ENCODE measurements at regions not wholly inside any gene's neighbourhood (a gene's known extent, or its start where the extent isn't known, plus 50 kb on each side); places are given as distances from the start of the nearest gene placed in this dataset.

DNA sequence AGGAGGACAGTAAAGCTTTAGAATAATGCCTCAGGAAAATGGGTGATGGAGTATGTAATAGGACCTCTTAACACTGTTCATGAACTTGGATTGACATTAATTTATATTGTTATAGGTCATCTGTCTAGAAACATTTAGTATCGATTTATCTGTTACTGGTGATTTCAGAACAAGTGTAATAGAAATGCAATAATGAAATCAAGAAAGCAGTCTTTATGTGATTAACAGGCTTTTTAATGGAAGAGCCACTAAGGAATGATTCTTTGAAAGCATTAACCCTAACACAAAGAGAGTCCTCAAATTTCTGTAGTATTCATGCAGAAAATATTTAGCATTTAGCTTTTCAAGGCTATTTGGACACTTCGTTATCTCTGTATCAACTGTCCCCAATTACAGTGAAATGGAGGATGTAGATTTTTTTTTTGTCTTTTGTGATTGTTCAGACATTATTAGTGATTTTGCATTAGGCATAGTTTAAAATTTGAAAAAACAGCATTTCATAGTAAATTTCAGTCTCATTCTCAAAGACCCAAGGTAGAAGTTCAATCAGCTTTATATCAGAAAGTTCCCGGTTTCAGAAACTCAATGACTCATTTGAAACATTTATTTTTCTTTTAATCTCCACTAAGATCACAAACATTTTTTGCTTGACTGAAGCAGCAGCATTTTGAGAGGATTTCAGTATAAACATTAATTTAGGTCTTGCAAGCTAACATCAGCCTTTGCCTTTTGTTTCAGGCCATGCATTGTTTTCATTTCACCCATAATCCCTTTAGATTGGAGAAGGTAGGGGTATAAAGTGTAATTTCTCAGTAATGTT is 56.3 kb downstream of the AGTR2 start:
- no peak overlapping the region for H3K27ac ChIP-seq
- intact Hi-C loops (cut with DNase I): no loop called here
- TF ChIP-seq, protein P1, sequence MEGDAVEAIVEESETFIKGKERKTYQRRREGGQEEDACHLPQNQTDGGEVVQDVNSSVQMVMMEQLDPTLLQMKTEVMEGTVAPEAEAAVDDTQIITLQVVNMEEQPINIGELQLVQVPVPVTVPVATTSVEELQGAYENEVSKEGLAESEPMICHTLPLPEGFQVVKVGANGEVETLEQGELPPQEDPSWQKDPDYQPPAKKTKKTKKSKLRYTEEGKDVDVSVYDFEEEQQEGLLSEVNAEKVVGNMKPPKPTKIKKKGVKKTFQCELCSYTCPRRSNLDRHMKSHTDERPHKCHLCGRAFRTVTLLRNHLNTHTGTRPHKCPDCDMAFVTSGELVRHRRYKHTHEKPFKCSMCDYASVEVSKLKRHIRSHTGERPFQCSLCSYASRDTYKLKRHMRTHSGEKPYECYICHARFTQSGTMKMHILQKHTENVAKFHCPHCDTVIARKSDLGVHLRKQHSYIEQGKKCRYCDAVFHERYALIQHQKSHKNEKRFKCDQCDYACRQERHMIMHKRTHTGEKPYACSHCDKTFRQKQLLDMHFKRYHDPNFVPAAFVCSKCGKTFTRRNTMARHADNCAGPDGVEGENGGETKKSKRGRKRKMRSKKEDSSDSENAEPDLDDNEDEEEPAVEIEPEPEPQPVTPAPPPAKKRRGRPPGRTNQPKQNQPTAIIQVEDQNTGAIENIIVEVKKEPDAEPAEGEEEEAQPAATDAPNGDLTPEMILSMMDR (IDR thresholded peaks at IDR 0.05): no peak
- no peaks in the 10 kb centered on the region for H3K4me1 ChIP-seq
- peaks cover 0 to 20% (median 0%) of the 10 kb centered on the region in 7 donors for H3K27me3 ChIP-seq
- 80 to 86% methylated on average over 3 of the region's 3 CpGs for WGBS, 2 donors
- DNase-seq (no peak), ATAC-seq (no peak)
- no peaks in the 10 kb centered on the region for H3K36me3 ChIP-seq
- H3K4me3 ChIP-seq: no peak overlapping the region
- H3K9me3 ChIP-seq: peaks cover 0 to 3% (median 0%) of the 10 kb centered on the region in 11 donors

DNA sequence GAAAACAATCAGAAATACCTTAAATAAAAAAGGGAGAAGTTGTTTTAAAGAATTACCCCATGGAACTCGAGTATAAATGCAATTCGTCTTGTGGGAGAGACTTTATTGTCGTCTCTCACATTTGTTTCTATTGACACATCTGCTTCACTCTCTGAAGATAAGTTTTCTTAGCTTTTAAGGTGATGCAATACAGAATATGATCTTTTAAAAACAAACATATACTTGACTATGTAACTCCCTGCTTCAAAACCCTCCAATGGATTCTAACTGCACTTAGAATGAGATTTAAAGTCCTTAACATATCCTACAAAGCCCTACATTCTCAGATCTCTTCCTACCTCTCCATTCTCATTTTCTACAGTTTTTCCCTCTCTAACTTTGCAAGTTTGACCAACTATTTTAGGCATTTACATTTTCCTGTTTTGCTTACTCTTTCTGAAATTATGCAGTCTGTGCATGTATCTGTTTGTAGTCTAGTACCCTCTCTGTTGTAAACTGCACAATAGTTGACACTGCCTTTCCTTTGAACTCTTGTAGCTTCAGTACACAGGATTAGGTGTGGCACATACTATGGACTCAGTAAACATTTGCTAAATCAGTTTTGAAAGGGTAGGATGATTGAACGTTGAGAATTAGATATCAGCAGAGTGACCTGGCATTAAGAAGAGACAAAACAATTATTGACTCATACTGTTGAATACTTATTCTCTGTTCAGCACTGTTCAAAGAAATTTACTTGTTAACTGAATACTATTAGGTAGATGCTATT is 59.8 kb downstream of the AGTR2 start:
- ATAC-seq: no peak
- no peak overlapping the region for H3K27ac ChIP-seq

DNA sequence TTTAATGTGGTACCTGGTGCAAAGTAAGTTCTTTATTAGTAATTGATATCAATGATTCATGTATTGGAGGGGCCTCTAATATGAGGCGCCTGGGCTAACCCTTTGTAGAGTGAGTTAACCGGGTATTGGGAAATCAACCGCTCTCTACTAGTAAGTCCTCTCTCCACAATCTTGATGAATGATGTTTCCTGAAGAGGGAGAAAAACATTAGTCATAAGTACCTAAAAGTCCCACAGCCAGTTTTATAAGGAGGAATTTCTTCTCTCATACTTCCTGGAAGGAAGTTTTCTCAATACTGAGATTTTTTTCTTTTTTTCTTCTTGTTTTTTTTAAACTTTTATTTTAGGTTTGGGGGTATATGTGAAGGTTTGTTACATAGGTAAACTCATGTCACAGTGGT is 62.3 kb downstream of the AGTR2 start:
- DNase-seq (no peak), ATAC-seq (no peak)
- WGBS, 2 donors: 87 to 88% methylated on average over 3 of the region's 3 CpGs
- peaks cover 0 to 5% (median 0%) of the 10 kb centered on the region in 11 donors for H3K9me3 ChIP-seq
- intact Hi-C loops (cut with DNase I): loop anchor here in 1 of 10 donors (2.0 kb wide), 1 partner anchor 54 kb away; no protein-coding TSS in a partner anchor
- no peak overlapping the region for H3K4me3 ChIP-seq
- H3K27ac ChIP-seq: no peak overlapping the region
- no peaks in the 10 kb centered on the region for H3K36me3 ChIP-seq
- H3K4me1 ChIP-seq: no peaks in the 10 kb centered on the region
- TF ChIP-seq, protein P1 (IDR thresholded peaks at IDR 0.05): no peak
- H3K27me3 ChIP-seq: no peaks in the 10 kb centered on the region

More for the DNA sequence above, 59.8 kb downstream of the AGTR2 start:
- WGBS, 2 donors: 47 to 49% methylated on average over 4 of the region's 4 CpGs
- no peaks in the 10 kb centered on the region for H3K36me3 ChIP-seq
- H3K4me1 ChIP-seq: no peaks in the 10 kb centered on the region
- peaks cover 0 to 5% (median 0%) of the 10 kb centered on the region in 11 donors for H3K9me3 ChIP-seq
- intact Hi-C loops (cut with DNase I): no loop called here
- no peak for DNase-seq
- H3K4me3 ChIP-seq: no peak overlapping the region
- TF ChIP-seq, protein P1 (IDR thresholded peaks at IDR 0.05): no peak
- peaks cover 0 to 9% (median 0%) of the 10 kb centered on the region in 7 donors for H3K27me3 ChIP-seq

DNA sequence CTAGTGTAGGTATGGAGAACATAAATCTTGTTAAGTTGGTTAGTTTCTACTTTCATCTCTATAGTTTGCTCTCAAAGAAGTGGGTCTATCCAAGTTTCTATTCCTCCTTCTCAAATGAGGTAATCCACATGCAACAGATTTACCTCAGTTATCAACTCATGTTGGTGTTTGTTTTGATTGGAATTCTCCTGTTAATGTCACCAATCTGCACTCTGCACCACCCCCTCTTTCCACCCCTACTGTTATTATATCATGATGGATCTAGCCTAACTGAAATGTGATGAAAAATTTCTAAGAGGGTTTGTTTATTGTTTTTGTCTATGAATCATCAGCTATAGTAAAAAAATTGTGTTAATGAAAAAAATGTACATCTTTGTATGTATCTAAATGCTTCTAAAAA is 66.1 kb downstream of the AGTR2 start:
- H3K27me3 ChIP-seq: no peaks in the 10 kb centered on the region
- intact Hi-C loops (cut with DNase I): no loop called here
- TF ChIP-seq, protein P1 (IDR thresholded peaks at IDR 0.05): no peak
- H3K4me1 ChIP-seq: no peaks in the 10 kb centered on the region
- ATAC-seq (no peak), DNase-seq (no peak)
- H3K36me3 ChIP-seq: no peaks in the 10 kb centered on the region
- no peak overlapping the region for H3K4me3 ChIP-seq
- H3K9me3 ChIP-seq: peaks cover 0 to 5% (median 0%) of the 10 kb centered on the region in 11 donors
- H3K27ac ChIP-seq: no peak overlapping the region

Data from heart right ventricle (tissue), 16 donors.